K562 (cell line): ENCODE measurements at regions not wholly inside any gene's neighbourhood (a gene's known extent, or its start where the extent isn't known, plus 50 kb on each side); places are given as distances from the start of the nearest gene placed in this dataset.

ENCODE experiments used
- ILF3 ChIP-seq: fragments of 450-650 bp; IDR thresholded peaks from 2 replicates; pipeline ENCODE4 v1.6.1; 2018; ENCODE audit warnings: antibody characterized with exemption, mild to moderate bottlenecking, moderate library complexity, borderline replicate concordance
- MYNN ChIP-seq, 2 experiments: sonication (generic); formaldehyde crosslinking in 1 of 2; IDR thresholded peaks; 2 replicates each; pipeline versions ENCODE4 v1.5.0 to v1.6.1; 2016 to 2020; ENCODE audit warnings: antibody characterized with exemption in 1 of 2, missing genetic modification reagents in 1 of 2
- THRB ChIP-seq: fragments of 450-650 bp; formaldehyde crosslinking; conservative IDR thresholded peaks from 2 replicates; pipeline ENCODE4 v1.4.0; 2022; ENCODE audit warnings: mild to moderate bottlenecking, missing genetic modification characterization
- ZNF609 ChIP-seq: sonication (generic); formaldehyde crosslinking; IDR thresholded peaks from 2 replicates; pipeline ENCODE4 v1.8.1; 2023; ENCODE audit warnings: missing genetic modification reagents, mild to moderate bottlenecking, borderline replicate concordance

- TF ChIP-seq ZNF609 (CRISPR knock-in tag), result no peak
- no peak for TF ChIP-seq THRB (CRISPR knock-in tag)
- no peak for TF ChIP-seq MYNN (IDR thresholded peaks at IDR 0.05)
- no peak for TF ChIP-seq MYNN (CRISPR knock-in tag; IDR thresholded peaks at IDR 0.05)
- TF ChIP-seq ILF3, result no peak
These were observed 673.9 kb upstream of the RGMB start (continued) for GRCh38 chr5:98099448-98100105.
